ENCODE measurements at regions not wholly inside any gene's neighbourhood (a gene's known extent, or its start where the extent isn't known, plus 50 kb on each side); places are given as distances from the start of the nearest gene placed in this dataset.

GRCh38 chr6:1513215-1513780 is 96.4 kb upstream of the FOXC1 start:
- TF ChIP-seq POLR2A (IDR thresholded peaks at IDR 0.05), result no peak
- TF ChIP-seq CTCF (IDR thresholded peaks at IDR 0.05), result no peak

Data from Peyer's patch (tissue), 4 donors.